Tibial artery (tissue), 4 donors: ENCODE measurements at regions not wholly inside any gene's neighbourhood (a gene's known extent, or its start where the extent isn't known, plus 50 kb on each side); places are given as distances from the start of the nearest gene placed in this dataset.
"Not testable (repeated sequence)": the region's sequence is repeated elsewhere in the genome, so short reads cannot be mapped to it uniquely, and the experiment has no call there.

Source experiments
- DNase-seq, 2 donors: peaks; one replicate each; pipeline ENCODE4 v3.0.0-alpha.2; 2019
- H3K27ac ChIP-seq, 2 donors: fragments of 200-600 bp; sonication (generic) in 1 of 2; 1 replicate in 1 of 2; 2 replicates in 1 of 2; pipeline ENCODE4 v1.5.1; 2018 to 2019; ENCODE audit warnings: mild to moderate bottlenecking in 1 of 2
- H3K27me3 ChIP-seq, 2 donors: fragments of 200-600 bp; sonication (generic) in 1 of 2; one replicate each; pipeline versions ENCODE4 v1.5.1 to v1.6.0; 2016 to 2019
- H3K36me3 ChIP-seq, 3 donors: fragments of 200-600 bp; sonication (generic) in 2 of 3; one replicate each; pipeline ENCODE4 v1.5.1; 2016 to 2019; ENCODE audit warnings: mild to moderate bottlenecking in 2 of 3
- H3K4me1 ChIP-seq, 4 donors: fragments of 200-600 bp; sonication (generic) in 2 of 4; 1 replicate in 3 of 4; 2 replicates in 1 of 4; pipeline ENCODE4 v1.5.1; 2016 to 2019
- H3K4me3 ChIP-seq, 2 donors: fragments of 200-600 bp; sonication (generic) in 1 of 2; 1 replicate in 1 of 2; 2 replicates in 1 of 2; pipeline ENCODE4 v1.5.1; 2018 to 2019; ENCODE audit warnings: mild to moderate bottlenecking in 2 of 2
- H3K9me3 ChIP-seq, 3 donors: fragments of 200-600 bp; sonication (generic) in 1 of 3; one replicate each; pipeline ENCODE4 v1.5.1; 2016 to 2019
- intact Hi-C: fragments of 100-400 bp; cut with DNase I; formaldehyde crosslinking; loops from one replicate; pipeline ENCODE4 v1.15.0; 2023; ENCODE audit warnings: low total_unique reads
- TF ChIP-seq, protein P1 (sequence below), 2 experiments: fragments of 200-600 bp in 1 of 2; fragments of 450-650 bp in 1 of 2; IDR thresholded peaks; one replicate each; pipeline ENCODE4 v1.5.1; 2017 to 2019; ENCODE audit warnings: antibody characterized with exemption in 2 of 2, mild to moderate bottlenecking in 1 of 2, moderate library complexity in 1 of 2

DNA sequence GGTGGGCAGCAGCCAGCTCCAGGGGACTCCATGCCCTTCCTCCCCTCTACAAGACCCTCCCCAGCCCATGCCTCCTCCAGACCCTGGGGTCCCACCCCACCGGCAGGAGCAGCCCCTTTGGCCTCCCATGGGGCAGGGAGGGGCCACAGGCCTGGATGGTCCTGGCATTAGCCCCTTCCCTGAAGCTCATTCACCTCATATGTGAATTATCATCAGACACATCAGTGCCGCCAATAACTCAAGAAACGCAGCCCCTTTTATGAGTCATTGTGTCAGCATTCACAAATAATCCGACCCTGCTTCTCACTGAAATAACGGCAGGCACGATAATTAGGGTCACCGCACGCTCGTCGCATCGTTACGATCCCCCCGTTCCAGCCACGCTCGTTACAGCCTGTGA is 124.2 kb downstream of the BRD1 start:
- no peak for DNase-seq
- H3K27me3 ChIP-seq = peaks cover 0 to 38% of the 10 kb centered on the region in 2 donors

DNA sequence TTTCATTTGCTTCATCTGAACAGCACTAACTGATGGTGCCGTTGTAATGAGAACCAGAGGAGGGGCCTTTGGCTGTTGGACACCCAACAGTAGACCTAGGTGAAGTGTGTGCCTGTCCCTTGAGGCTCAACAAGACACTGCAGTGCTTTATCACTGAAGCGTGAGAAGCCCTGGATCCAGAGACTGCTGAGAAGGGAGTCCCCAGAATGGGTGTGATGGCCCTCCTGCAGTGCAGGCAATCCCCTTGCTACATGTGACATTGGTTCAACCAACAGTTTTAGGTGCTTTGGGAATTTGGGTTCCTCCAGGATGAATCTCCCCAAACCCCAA is 125.6 kb downstream of the BRD1 start:
- H3K4me1 ChIP-seq = no peaks in the 10 kb centered on the region
- no peak overlapping the region for H3K27ac ChIP-seq
- no peak for DNase-seq
- TF ChIP-seq, protein P1, sequence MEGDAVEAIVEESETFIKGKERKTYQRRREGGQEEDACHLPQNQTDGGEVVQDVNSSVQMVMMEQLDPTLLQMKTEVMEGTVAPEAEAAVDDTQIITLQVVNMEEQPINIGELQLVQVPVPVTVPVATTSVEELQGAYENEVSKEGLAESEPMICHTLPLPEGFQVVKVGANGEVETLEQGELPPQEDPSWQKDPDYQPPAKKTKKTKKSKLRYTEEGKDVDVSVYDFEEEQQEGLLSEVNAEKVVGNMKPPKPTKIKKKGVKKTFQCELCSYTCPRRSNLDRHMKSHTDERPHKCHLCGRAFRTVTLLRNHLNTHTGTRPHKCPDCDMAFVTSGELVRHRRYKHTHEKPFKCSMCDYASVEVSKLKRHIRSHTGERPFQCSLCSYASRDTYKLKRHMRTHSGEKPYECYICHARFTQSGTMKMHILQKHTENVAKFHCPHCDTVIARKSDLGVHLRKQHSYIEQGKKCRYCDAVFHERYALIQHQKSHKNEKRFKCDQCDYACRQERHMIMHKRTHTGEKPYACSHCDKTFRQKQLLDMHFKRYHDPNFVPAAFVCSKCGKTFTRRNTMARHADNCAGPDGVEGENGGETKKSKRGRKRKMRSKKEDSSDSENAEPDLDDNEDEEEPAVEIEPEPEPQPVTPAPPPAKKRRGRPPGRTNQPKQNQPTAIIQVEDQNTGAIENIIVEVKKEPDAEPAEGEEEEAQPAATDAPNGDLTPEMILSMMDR (IDR thresholded peaks at IDR 0.05) = no peak
- H3K36me3 ChIP-seq = no peaks in the 10 kb centered on the region
- intact Hi-C loops = no loop called here
- peaks cover 0 to 14% (median 9%) of the 10 kb centered on the region in 3 donors for H3K9me3 ChIP-seq
- peaks cover 0 to 38% of the 10 kb centered on the region in 2 donors for H3K27me3 ChIP-seq
- H3K4me3 ChIP-seq = no peak overlapping the region

More for the DNA sequence above, 124.2 kb downstream of the BRD1 start:
- no peak overlapping the region for H3K27ac ChIP-seq
- H3K4me1 ChIP-seq = no peaks in the 10 kb centered on the region
- no peaks in the 10 kb centered on the region for H3K36me3 ChIP-seq
- intact Hi-C loops = no loop called here
- H3K4me3 ChIP-seq = no peak overlapping the region
- TF ChIP-seq, protein P1 (IDR thresholded peaks at IDR 0.05) = no peak
- H3K9me3 ChIP-seq = peaks cover 0 to 14% (median 12%) of the 10 kb centered on the region in 3 donors

DNA sequence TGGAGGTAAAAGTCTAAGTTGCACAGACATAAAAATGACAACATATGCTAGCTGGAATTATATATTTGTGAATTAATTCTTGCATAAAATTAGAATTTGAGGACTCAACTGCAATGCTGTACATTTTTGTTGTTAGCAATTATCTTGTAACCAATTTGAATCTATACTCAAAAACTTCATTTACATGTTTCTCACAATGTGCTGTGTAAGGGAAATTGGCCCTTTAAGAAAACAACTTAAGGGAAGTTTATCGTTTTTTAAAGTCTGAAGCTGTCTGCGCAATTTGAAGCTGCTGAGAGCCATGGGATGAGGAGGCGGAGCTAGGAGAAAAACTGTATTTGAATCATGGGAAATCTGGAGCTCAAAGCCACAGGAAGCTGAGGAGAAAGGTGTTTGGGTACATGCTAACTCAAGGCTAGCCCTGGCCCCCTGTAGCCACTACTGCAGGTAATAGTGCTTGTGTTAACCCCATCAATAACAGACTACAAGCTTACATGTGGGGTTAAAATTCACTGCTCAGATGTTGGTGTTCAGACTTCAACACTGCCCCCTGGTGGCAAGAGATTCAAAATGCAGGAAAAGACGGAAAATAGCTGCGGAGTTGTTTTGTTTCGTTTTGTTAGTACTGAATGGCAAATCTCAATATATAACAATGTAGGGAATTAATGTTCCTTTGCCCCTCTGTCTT is 126.1 kb downstream of the BRD1 start:
- Histone ChIP-seq H3K27ac (no peak overlapping the region), H3K4me3 (no peak overlapping the region), H3K27me3 (peaks cover 0 to 38% of the 10 kb centered on the region in 2 donors), H3K36me3 (no peaks in the 10 kb centered on the region), H3K4me1 (no peaks in the 10 kb centered on the region), H3K9me3 (peaks cover 0 to 14% (median 9%) of the 10 kb centered on the region in 3 donors)
- intact Hi-C loops = no loop called here
- TF ChIP-seq, protein P1 (IDR thresholded peaks at IDR 0.05) = no peak
- DNase-seq = no peak

DNA sequence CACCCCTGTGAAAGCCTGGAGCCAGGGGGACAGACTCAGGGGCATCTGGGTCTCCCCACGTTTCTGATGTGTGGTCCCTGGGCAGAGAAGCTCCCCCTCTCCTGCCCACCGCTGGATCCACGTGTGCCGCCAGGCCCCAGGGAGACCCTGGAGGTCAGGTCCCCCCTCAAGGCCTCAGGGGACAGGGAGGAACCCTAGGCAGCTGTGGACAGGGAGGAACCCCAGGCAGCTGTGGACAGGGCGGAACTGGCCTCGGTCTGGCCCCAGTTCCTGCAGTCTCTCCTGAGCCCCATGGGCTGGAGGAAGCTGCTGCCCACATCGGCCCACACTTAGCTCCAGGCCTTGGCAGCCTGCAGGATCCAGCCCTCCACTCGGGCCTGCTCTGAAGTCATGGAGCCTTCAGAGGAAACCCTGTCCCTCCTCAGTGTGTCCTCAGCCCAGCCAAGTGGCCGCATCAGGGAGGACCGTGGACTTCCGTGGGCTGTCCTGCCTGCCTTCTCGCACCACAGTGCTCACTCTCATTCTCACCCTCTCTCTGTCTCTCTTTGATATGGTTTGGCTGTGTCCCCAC is 127.7 kb downstream of the BRD1 start:
- Histone ChIP-seq H3K27me3 (peaks cover 0 to 29% of the 10 kb centered on the region in 2 donors), H3K4me3 (no peak overlapping the region), H3K9me3 (peaks cover 0 to 14% (median 5%) of the 10 kb centered on the region in 3 donors), H3K27ac (no peak overlapping the region), H3K36me3 (no peaks in the 10 kb centered on the region), H3K4me1 (no peaks in the 10 kb centered on the region)
- intact Hi-C loops = no loop called here
- peak in 1 of 2 donors; percentile 53 for DNase-seq
- TF ChIP-seq, protein P1 (IDR thresholded peaks at IDR 0.05) = no peak

DNA sequence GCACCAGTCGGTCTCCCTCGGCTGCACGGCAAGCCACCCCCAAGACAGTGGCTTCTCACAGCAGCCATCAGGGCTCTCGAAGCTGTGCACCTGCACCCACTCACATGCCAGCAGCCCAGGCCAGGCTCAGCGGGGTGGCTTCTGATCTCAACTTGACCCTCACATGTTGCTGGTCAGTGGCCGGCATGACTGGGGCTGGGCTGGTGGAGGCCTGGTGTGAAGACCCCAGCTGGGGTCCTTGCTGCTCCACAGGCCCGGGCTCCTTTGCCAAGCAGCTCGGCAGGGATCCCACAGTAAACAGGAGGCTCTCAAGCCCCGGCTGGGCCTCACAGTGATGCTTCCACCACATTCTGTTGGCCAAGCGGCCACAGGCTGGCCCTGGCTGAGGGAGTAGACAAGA is 128.2 kb downstream of the BRD1 start:
- no peak overlapping the region for H3K4me3 ChIP-seq
- H3K4me1 ChIP-seq = no peaks in the 10 kb centered on the region
- H3K27me3 ChIP-seq = peaks cover 0 to 24% of the 10 kb centered on the region in 2 donors
- intact Hi-C loops = no loop called here
- H3K9me3 ChIP-seq = peaks cover 0 to 14% (median 5%) of the 10 kb centered on the region in 3 donors
- H3K27ac ChIP-seq = no peak overlapping the region
- TF ChIP-seq, protein P1 (IDR thresholded peaks at IDR 0.05) = no peak
- peak in 1 of 2 donors; percentile 59 for DNase-seq
- H3K36me3 ChIP-seq = no peaks in the 10 kb centered on the region

DNA sequence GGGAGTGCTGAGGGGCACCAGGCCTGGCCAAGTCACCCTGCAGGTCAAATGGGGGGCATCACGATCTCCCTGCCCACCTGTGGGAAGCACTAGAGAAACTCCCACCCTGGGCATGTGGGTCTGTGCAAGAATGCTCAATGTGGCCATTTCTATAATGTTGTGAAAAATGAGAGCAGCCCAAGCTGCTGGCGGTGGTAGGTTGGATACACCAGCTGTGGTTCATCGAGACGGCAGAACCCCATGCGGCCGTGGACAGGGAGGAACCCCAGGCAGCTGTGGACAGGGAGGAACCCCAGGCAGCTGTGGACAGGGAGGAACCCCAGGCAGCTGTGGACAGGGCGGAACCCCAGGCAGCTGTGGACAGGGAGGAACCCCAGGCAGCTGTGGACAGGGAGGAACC is 129.1 kb downstream of the BRD1 start:
- peaks cover 0 to 15% of the 10 kb centered on the region in 2 donors for H3K27me3 ChIP-seq
- not testable (repeated sequence) for H3K36me3 ChIP-seq

More for the DNA sequence above, 129.1 kb downstream of the BRD1 start:
- DNase-seq, H3K4me1 ChIP-seq, H3K4me3 ChIP-seq, H3K27ac ChIP-seq, intact Hi-C loops: not testable (repeated sequence)
- peaks cover 0 to 14% (median 5%) of the 10 kb centered on the region in 3 donors for H3K9me3 ChIP-seq
